ENCODE measurements at regions not wholly inside any gene's neighbourhood (a gene's known extent, or its start where the extent isn't known, plus 50 kb on each side); places are given as distances from the start of the nearest gene placed in this dataset.

GRCh38 chr13:79267560-79267959 is 138.5 kb downstream of the RBM26 start:
- no peak for TF ChIP-seq CTCF (IDR thresholded peaks at IDR 0.05; ENCODE audit: low read depth, low read length)
- TF ChIP-seq EZH2phosphoT487 (IDR thresholded peaks at IDR 0.05; ENCODE audit: low read depth): no peak

Data from OCI-LY3 (cell line).